Activated effector memory CD4-positive, alpha-beta T cell treated with Interleukin-2 at 50 U/mL for 16 hours (primary cell): ENCODE measurements at regions not wholly inside any gene's neighbourhood (a gene's known extent, or its start where the extent isn't known, plus 50 kb on each side); places are given as distances from the start of the nearest gene placed in this dataset.

ENCODE experiments used
- DNase-seq: peaks from one replicate; pipeline ENCODE4 v3.0.0-alpha.2; 2020

DNA sequence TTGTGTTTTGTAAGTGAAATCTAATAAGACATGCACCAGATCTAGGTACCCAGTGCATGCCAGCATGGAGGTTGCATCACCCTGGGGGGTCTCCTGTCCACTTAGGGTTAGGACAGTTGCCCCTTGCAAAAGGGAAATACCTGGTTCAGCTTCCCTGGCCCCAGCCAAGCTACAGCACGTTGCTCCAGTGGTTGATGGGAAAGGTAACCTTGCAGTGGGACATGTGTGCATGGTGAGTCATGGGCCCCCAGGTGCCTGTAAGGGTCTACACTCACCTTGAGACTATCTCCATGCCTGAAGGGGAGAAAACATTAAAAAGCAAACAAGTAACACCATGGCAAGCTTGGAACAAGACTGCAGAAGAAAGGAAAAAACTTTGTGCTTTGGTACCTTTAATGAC lies 143.9 kb downstream of the LSM5 start:
- no peak for DNase-seq

DNA sequence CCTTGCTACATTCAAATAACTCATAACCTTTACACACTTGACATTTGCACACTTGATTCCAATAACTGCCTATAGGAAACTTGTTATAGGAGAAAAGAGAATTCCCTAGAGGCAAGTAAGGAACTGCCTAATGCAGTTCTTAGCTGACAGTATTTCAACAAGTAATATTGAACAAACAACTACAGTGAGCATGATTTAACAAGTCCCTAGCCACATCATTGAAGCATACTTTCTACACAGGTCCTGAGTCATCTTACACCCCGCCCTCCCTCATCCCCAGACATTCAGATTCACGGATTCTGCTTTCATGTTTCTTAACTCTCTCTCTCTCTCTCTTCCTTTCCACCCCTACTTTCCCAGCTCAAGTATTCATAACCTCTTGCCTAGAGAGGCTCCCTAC lies 153.5 kb downstream of the LSM5 start:
- DNase-seq = no peak

DNA sequence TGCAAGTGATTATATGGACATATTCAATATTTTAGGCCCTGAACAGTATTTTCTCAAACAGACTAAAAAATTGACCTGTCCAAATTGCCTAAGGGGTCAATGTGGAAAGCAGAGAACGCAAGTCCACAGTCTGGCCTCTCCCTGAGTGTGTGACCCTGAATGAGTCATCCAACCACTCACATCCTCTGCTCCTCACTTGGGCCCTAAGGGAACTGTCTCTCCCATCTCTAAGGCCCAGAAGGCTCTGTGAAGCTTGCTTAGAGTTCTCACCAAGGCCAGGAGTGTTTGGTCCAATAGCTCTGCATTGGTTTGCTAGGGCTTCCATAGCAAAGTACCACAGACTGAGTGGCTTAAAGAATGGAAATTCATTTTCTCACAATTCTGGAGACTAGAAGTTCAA lies 155.1 kb downstream of the LSM5 start:
- no peak for DNase-seq

DNA sequence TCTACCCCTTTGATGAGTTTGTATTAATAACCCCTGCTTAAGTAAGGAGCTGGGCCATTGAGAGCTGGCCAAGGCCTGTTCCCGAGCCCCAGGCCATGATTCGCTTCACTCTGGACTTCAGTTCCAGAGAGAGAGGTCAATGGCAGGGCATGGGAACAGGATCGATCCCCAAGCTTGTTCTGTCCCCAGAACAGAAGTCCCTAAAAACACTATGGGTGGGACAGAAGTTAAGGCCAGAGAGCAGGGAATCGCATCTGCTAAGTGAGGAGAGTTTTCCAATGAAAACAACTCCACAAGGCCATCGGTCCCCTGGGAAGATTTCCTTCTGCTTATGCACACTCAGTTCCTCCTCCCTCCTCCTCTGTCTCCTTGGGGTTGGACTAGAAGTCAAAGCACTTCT lies 159.6 kb downstream of the LSM5 start:
- DNase-seq = no peak

DNA sequence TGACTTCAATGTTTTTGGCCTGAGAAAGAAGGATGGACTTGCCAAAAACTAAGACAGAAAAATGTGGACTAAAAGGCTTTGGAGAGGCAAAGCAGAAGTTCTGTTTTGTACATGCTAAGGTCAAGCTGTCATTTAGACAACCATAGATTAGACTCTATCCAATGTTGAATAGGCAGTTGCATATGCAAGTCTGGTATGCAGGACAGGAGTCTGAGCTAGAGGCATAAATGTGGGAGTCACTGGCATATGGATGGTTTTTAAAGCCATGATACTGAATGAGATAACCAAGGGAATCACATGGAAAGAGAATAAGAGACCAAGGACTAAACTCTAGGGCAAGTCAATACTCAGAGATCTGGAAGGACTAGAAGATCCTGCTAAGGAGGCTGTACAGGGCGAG lies 164.1 kb downstream of the LSM5 start:
- no peak for DNase-seq

DNA sequence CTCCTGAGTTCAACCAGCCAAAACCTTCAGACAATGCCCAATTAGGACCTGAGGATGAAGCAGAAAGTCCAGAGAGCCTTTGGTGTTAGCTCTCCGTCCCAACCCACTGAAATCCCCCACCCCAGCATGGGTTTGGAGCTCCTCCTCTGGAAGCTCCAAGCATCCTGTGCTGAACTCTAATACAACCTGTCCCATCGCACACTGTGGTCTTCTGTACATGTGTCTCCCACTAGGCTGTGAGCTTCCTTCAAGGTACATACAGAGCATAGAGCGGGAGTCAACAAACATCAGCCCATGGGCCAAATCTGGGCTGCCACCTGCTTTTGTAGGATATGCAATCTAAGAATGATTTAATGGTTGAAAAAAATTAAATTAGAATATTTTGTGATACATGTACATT lies 166.5 kb downstream of the LSM5 start:
- DNase-seq = no peak

DNA sequence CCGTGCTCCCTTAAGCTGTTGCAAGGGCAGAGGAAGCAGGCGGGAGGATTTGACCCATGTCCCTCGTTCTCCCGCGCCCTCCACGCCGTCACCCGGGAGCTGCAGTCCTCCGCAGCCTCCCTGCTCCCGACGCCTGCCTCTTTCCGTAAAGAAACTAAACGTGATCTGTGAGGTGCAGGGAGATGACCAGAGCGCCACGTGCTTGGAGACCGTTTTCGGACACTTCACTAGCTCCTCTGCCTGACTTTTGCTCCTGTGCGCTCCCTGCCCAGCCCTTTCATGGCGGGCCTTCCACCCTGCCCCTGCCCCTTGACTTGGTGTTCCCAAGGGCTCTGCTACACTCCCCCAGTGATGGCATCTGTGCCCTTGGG lies 171.2 kb downstream of the LSM5 start:
- DNase-seq = no peak

DNA sequence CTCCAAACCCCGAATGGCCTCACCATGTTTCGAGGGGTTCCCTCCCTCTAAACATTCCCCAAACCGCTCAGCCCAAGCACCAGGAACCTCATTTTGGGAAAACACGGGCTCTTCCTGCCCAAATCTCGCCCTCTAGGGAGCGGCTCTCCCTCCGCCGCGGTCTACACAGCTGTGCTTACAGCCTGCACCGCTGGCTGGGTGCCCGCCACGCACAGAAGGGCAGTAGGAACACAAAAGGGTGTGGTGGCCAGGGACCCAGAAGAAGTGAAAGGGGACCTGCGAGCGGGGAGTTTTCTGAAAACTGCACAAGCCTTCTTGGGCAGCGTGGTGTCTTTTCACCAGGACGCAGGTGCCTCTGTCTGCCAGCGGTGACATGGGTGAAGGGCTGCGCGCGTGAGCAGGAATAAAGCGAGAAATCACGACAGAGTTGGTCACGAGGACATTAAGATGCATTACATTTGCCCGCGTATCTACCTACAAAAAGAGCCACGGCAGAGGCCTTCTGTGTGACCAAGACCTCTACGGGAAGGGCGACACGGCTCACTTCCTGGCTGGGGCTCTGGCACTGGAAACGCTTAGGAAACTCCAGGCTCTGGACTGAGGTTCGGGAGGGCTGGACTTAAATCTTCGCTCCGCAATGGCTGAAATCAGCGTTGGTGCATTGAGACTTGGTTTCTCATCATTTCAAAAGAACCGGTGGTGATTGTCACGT lies 171.7 kb downstream of the LSM5 start:
- no peak for DNase-seq

DNA sequence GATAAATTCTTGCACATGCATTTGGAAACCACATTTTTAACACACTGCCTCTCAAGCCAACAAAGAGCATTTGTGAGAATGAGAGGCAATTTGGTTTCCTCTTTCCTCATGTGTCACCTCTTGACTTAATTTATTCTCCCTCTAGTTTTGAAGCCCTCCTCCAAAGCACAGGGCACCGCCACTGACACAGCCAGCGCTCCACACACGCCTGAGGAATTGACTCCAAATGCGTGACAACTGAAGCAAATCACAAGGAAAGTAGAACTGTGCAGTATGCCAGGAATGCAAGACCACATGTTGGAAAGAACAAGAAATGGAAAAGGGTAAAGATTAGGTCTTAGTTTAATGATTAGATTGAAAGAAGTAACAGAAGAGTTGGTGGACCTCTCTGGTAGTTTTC lies 173.3 kb downstream of the LSM5 start:
- DNase-seq = no peak

DNA sequence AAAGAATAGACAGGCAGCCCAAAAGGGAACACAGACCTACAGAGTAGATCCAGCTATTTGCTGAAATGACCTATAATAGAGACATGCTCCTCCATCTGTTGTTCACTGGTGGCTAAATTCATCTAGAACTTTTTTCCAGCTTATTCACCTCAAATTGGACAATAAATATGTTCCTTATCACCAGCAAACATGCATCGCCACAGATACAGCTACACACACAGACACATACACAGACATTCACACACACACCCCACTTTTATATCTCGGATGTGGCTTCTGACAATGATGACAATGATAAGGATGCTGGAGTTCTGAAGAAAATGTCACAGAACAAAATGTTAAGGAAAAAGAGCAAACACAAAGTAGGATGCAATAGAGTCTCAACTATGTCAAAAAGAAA lies 175.4 kb downstream of the LSM5 start:
- DNase-seq = no peak

DNA sequence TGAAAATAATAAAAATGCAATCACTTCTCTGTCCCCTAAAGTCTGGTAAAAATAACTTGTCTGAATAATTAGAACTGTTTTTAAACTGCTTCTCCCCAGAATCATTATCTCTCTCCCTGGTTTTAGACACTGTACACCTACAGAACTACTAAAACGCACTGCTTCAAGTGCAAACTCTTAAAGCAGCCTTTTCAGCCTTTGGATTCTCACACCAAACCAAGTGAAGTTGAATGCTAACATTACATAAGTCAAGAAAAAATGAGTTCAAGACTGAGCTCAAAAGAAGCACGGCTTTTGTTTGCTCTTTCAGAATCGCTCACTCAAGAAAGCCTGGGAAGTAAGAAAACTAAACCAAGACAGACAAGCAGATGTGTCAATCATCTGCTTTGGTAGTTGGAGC lies 188.8 kb downstream of the LSM5 start:
- DNase-seq = no peak

DNA sequence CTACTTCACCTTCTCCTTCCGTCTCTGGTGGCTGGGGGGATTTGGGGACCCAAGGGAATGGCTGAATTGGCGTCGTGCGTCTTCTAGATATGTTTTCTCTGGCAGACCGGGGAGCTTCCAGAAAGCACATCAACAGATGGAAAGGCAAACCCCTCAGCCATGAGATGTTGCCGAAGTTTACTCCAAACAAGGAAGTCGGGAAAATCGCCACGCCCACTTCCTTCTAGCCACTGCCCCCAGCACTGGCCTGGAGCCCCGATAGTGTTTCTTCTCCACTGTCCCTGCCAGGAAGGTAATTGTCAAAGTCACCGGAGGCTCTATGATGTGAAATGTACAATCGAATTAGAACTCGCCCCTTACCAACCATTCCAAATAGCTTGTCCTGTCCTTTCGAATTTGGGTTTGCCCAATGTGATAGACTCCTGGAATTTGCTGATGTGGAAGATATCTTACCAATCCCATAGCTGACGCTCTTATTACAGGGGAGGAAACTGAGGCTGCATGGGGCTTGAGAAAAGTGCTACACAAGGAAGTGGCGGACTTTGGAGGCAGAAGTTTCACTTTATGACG lies 191.0 kb downstream of the LSM5 start:
- DNase-seq = no peak

DNA sequence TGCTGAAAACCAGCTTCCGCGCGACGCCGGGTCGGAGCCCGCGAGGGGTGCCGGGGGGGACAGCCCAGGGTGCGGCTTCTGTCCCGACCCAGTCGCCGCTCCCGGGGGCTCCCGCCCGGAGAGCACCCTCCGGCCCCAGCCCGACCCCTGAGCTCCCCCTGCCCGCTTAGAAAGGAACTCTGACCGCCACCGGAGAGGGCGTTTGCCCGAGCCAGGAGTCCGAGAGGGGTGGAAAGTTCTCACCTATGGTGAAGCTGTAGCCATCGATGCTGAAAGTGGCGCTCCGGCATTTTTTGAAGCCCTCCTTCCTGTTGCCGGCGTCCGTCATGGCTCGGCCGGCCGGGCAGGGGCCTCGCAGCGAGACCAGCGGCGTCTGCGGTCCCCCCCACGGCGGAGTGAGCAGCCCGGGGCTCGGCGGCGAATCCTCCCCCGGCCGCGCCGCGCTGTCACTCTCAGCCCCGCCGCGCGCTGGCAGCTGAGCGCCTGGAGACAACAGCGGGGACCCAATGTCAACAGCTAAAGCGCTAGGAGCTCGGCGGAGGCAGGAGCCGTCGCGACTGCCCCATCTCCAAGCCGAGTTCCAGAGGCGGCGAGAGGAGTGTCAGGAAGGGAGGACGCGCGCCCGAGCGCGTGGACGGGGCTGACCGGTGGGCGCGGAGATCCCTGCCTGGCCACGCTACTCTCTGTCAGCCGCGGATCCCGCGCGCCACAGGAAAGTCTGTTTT lies 191.6 kb downstream of the LSM5 start:
- no peak for DNase-seq

DNA sequence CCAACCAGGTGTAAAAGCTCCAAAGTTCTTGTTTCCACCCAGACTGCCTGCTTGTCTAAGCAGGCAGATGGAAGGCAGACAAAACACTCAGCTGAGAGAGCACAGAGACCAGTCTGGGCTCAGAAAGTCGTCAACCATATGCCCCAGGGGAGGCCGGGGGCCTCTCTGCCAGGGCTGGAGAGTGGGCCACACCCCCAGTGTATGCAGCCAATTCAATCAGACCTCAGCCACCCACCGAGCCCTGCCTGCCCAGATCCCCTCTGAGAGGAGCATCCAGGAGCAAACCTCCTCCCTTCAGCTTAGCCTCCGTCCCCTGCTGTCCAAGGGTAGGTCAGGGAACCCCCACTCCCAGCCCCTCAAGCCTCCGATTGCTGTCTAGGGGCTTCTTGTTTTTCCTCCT lies 196.3 kb downstream of the LSM5 start:
- no peak for DNase-seq

DNA sequence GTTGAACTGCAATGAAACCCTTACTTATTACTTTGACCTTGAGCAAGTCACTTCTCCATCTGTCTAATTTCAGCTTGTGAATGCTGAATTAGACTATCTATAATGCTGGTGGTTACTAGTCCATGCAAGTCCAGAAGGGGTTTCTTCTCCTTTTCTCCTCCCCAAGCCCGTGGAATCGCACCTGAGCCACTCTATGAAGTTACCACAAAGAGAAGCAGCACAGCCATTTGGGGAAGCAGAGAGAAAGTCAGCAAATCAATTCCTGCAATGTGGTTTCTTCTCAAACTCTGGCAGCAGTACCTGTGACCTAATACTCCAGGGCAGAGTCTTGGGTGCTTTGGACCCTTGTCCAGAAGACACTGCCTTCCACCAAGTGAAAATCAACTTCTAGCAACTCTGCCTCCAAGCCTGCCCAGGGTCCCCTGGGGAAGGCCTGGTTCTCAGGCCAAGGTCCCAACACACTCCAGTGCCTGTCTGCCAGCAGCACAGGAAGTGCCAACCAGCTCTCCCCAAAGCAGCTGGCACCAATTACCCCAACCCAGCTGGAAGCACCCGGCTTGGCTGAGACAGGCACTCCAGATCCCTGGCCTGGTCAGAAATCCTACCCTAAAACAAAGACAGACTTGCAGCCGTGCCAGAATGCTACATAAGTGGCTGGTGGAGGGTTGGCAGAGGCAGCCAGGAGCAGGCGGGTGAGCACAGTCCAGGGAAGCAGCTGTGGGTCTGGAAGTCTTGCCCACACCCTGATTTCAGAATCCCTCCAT lies 200.3 kb downstream of the LSM5 start:
- DNase-seq = no peak

DNA sequence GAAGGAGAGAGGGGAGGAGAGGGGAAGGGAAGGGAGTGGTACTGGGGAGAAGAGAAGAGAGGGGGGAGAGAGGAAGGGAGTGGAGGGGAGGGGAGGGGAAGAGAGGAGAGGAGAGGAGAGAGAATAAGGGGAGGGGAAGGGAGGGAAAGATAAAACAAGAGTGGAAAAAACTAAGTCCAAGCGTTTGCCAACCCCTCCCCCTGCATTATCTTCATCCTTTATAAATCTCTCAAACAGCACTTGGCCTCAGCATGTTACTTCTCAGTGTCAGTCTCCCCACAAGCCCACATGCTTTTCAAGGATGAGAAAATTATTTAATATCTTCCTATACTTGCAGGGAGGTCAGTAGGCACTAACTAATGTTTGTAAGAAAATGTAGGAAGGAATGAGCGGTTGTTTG lies 204.5 kb downstream of the LSM5 start:
- DNase-seq = no peak

DNA sequence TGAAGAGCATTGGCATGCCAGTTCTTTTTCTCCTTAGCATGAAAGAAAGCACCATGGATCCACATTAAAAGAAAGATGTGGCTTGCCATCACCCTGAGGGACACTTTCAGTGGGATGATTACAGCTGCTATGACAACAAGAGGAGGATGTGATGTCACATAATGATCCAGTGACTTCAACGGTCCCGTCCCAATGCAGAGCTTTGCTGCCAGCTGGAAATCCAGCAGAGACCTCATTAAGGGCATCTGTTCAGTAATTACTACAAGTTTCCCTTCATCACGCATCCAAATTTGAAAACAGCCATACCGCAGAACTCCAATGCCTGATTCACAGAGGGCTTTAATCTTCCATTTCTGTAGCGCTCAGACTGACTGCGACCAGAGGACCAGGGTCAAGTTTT lies 206.6 kb downstream of the LSM5 start:
- no peak for DNase-seq

DNA sequence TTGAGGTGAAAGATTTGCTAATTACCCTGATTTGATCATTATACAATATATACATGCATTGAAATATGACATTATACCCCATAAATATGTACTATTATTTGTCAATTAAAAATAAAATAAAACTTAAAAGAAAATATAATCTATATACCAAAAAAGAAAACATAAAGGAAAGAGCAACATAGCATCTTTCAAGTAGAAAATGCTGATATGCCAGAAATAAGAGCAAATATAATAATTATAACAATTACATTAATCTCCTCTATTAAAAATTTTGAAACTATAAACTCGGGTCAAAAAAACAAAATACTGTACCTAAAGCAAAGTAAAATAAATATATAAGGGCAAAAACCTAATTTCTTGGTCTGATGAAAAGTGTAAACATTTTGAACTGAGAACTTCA lies 209.3 kb upstream of the PDE1C start:
- no peak for DNase-seq

DNA sequence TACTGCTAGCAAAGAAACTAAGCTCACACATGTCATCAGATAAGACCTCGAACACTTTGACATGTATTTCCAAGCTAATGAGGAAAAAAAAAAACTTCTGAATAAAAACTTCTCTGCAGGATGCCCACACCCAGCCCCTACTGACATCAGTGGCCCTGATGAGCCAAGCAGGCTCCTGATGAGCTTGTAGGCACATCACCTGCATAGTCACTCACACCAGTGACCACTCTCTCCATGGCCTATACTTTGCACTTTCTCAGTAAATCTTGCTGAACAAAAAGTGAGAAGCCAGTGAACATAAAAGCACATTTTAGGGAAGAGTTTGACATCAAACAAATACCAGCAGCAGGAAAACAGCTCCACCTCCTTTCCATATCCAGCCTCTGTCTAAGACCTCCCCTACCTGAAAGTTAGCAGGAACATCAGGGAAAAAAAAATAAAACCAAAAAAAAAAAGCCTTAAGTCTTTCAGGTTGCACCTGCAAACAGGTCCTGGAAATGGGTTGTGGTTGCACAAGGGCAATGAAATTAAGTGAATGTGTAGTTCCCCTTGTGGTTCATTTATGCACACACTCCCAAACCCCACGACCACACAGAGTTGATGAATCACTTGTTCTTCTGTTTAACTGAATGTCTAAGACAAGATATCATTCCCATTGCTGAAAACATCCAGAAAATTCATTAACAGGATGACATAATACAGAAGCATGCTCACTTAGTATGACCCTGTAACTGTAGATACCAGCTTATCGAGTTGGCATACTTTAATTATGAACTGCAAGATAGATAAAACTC lies 205.2 kb upstream of the PDE1C start:
- DNase-seq = no peak

DNA sequence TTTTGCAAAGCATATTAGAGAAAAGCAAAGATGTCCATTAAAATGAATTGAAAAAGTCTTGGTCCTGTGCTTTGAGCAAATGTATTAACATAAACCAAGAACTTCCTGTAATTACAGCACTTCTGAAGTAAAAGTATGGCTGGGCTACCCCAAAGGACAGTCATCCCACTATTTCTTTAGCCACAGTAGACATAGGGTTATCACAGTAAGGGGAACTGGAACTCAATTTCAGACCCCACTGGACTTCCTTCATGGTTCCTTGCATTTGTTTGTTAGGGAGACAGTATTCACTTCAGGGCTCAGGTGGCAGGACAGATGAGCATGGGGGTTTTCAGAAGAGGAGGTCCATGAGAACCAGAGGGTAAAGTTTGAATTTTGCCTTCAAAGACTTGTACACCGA lies 203.1 kb upstream of the PDE1C start:
- no peak for DNase-seq

DNA sequence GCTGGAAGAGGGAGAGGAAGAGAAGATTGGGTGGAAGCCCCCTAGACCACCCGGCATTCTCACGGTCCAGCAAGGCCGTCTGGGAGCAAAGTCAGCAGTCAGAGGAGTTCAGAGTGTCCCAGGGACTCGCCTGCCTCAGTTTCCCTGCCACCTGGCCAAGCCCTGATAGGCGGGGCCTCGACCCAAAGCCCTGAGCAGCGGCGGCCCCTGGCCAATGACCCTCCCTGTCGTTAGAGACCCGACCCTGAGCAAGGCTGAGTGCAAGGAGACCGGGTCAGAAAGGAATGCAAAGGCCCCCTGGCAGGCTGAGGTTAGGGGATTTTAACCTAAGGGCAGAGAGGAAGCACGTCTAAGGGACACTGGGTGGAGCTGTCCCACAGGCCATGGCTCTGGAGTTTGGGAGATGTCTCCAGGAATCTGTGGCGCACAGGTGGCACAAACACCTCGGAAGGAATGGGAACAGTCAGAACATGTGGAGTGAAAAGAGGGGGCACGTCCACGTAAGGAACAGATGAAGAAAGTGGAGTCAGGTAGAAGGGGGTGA lies 196.8 kb upstream of the PDE1C start:
- no peak for DNase-seq

DNA sequence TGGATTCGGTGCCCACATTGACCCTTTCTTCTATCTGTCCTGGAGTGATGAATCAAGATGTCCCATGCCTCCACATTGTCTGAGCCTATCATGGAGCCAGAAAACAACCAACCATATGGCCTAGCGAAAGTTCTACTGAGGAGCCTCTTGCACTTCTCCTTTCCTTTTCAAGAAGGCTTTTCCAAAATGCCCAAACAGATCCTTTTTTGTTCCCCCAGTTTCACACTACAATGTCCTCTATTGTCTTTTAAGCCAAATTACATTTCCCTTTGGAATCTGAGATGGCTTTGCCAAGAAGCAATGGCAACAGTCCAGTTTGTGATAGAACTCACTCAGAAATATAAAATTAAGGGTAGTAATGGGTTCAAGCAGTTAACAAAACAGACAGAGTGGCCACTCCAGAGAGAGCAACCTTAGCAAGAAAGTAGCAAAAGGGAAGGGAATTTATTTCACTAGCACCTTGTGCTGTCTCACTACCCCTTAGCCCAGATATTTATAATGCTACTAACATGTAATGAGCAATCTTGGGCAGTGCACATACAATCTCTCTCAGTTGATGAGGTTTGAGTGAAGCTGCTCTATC lies 194.6 kb upstream of the PDE1C start:
- DNase-seq = no peak
